ENCODE measurements at regions not wholly inside any gene's neighbourhood (a gene's known extent, or its start where the extent isn't known, plus 50 kb on each side); places are given as distances from the start of the nearest gene placed in this dataset.

DNA sequence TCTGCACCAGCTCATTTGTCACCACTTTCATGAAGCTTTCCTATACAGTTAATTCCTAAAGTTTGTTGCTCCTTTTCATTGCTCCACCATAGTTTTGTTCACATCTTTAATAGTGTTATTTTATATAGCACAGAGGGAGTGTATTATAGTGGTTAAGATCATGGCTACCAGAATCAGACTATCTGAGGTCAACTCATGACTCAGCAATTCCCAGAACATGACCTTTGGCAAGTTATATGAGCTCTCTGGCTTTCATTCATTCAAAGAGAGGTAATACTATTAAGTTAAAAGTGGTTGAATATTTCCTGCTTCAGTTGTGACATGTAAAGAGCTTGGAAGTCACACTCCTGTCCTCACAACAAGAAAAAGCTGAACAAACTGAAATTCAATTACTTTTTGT is 1073.5 kb downstream of the NAALADL2 start:
- POLR2A ChIA-PET, result no interaction called here
- no peak overlapping the region for H3K9ac ChIP-seq (ENCODE audit: insufficient read depth, low read depth, low read length)
- H3K27me3 ChIP-seq (ENCODE audit: control insufficient read depth in 1 of 2, insufficient read depth in 2 of 2, low read length in 2 of 2), result no peaks in the 10 kb centered on the region
- ATAC-seq (no peak), DNase-seq (ENCODE audit: low spot score) (no peak), FAIRE-seq (no peak)
- no peak for TF ChIP-seq MED1 (CRISPR knock-in tag; IDR thresholded peaks at IDR 0.05)
- TF ChIP-seq HOXA9 (CRISPR knock-in tag; IDR thresholded peaks at IDR 0.05; ENCODE audit: borderline replicate concordance), result no peak
- no peak for TF ChIP-seq HIC2 (CRISPR knock-in tag; IDR thresholded peaks at IDR 0.05; ENCODE audit: low read depth)
- TF ChIP-seq SP5 (CRISPR knock-in tag; IDR thresholded peaks at IDR 0.05; ENCODE audit: borderline replicate concordance, low read depth), result no peak
- TF ChIP-seq ZNF496 (CRISPR knock-in tag; IDR thresholded peaks at IDR 0.05; ENCODE audit: insufficient replicate concordance), result no peak
- TF ChIP-seq ZNF841 (CRISPR knock-in tag; IDR thresholded peaks at IDR 0.05; ENCODE audit: borderline replicate concordance), result no peak
- TF ChIP-seq NFE2L2 (IDR thresholded peaks at IDR 0.05; ENCODE audit: low read length), result peak; percentile 59
- no peak for TF ChIP-seq ZNF441 (CRISPR knock-in tag; IDR thresholded peaks at IDR 0.05; ENCODE audit: borderline replicate concordance)
- peak; percentile 54 for TF ChIP-seq MAFF (IDR thresholded peaks at IDR 0.05; ENCODE audit: low read depth, low read length)
- peak; percentile 57 to 85 for TF ChIP-seq MAFK (conservative IDR thresholded peaks at IDR 0.05 in 1 of 2, IDR thresholded peaks at IDR 0.05 in 1 of 2; ENCODE audit: low read length in 2 of 2)
- TF ChIP-seq ERF (CRISPR knock-in tag; IDR thresholded peaks at IDR 0.05), result no peak
- no peak for TF ChIP-seq ZNF770 (CRISPR knock-in tag; IDR thresholded peaks at IDR 0.05)
- no peak for TF ChIP-seq ZNF850 (CRISPR knock-in tag; conservative IDR thresholded peaks at IDR 0.05)
- no peak for TF ChIP-seq ZNF260 (CRISPR knock-in tag; IDR thresholded peaks at IDR 0.05; ENCODE audit: borderline replicate concordance, low read depth)
- no peak for TF ChIP-seq ZNF354B (CRISPR knock-in tag; IDR thresholded peaks at IDR 0.05)
- no peak for TF ChIP-seq ZNF546 (CRISPR knock-in tag; conservative IDR thresholded peaks at IDR 0.05)
- no peak for TF ChIP-seq MTA1 (CRISPR knock-in tag; IDR thresholded peaks at IDR 0.05; ENCODE audit: borderline replicate concordance)
- H2AFZ ChIP-seq (ENCODE audit: low read length), result no peak overlapping the region
- in situ Hi-C loops (cut with HindIII; ENCODE audit: extremely low pct_ligation_motif_present, low pct_unique_long_range_greater_than_20kb), result no loop called here
- intact Hi-C loops (cut with micrococcal nuclease; ENCODE audit: unreplicated experiment), result no loop called here
- no peaks in the 10 kb centered on the region for H4K20me1 ChIP-seq (ENCODE audit: insufficient read depth, low read length)
- BruUV-seq (replicated peaks), result no TSS peak
- H3K27ac ChIP-seq (ENCODE audit: extremely low read length, insufficient read depth, low read length), result no peak overlapping the region
- H3K4me1 ChIP-seq (ENCODE audit: insufficient read depth, low read length), result no peaks in the 10 kb centered on the region
- peaks cover 68% of the 10 kb centered on the region for H3K9me3 ChIP-seq (ENCODE audit: low read length)
- H3K79me2 ChIP-seq (ENCODE audit: insufficient read depth, low read length), result no peaks in the 10 kb centered on the region
- no peaks in the 10 kb centered on the region for H3K36me3 ChIP-seq (replicated peaks in 1 of 2; ENCODE audit: control insufficient read depth in 1 of 2, insufficient read depth in 2 of 2, low read length in 2 of 2)
- no peak overlapping the region for H3K4me2 ChIP-seq (ENCODE audit: low read depth, low read length)
- no peak overlapping the region for H3K4me3 ChIP-seq (replicated peaks in 1 of 3; ENCODE audit: insufficient read depth in 1 of 3, low read depth in 2 of 3, low read length in 3 of 3)
- CTCF ChIA-PET (ENCODE audit: low intra/inter-chr PET ratio, low total read pairs), result no interaction called here
